ENCODE measurements at regions not wholly inside any gene's neighbourhood (a gene's known extent, or its start where the extent isn't known, plus 50 kb on each side); places are given as distances from the start of the nearest gene placed in this dataset.
"Not testable (repeated sequence)": the region's sequence is repeated elsewhere in the genome, so short reads cannot be mapped to it uniquely, and the experiment has no call there.

GRCh38 chr13:59360108-59360507, 803.6 kb downstream of the DIAPH3 start:
- DNase-seq: no peak
- no peak for ATAC-seq

- ATAC-seq: no peak
- no peak for DNase-seq
Measured at GRCh38 chr13:59360916-59361315, 802.8 kb downstream of the DIAPH3 start.

- no peak for ATAC-seq
- DNase-seq: no peak
Measured at GRCh38 chr13:59363313-59363712, 800.4 kb downstream of the DIAPH3 start.

GRCh38 chr13:59363947-59364346, 799.8 kb downstream of the DIAPH3 start:
- ATAC-seq (no peak), DNase-seq (no peak)

GRCh38 chr13:59364641-59365085, 799.1 kb downstream of the DIAPH3 start:
- DNase-seq (no peak), ATAC-seq (no peak)

- no peak for DNase-seq
- ATAC-seq: no peak
Measured at GRCh38 chr13:59367467-59367866, 796.3 kb downstream of the DIAPH3 start.

GRCh38 chr13:59367904-59368303, 795.8 kb downstream of the DIAPH3 start:
- no peak for DNase-seq
- no peak for ATAC-seq

- DNase-seq (no peak), ATAC-seq (no peak)
Measured at GRCh38 chr13:59368693-59369092, 795.0 kb downstream of the DIAPH3 start.

- DNase-seq: no peak
- no peak for ATAC-seq
Measured at GRCh38 chr13:59371229-59371628, 792.5 kb downstream of the DIAPH3 start.

- no peak for ATAC-seq
Measured at GRCh38 chr13:59373341-59373740, 790.4 kb downstream of the DIAPH3 start.

GRCh38 chr13:59374691-59375090, 789.0 kb downstream of the DIAPH3 start:
- DNase-seq: no peak
- no peak for ATAC-seq

More at GRCh38 chr13:59373341-59373740, 790.4 kb downstream of the DIAPH3 start:
- DNase-seq: no peak

- ATAC-seq: no peak
- DNase-seq: no peak
Measured at GRCh38 chr13:59384154-59384553, 779.6 kb downstream of the DIAPH3 start.

- DNase-seq: peak; percentile 43
- peak; percentile 69 for ATAC-seq
Measured at GRCh38 chr13:59391696-59392095, 772.0 kb downstream of the DIAPH3 start.

- DNase-seq (no peak), ATAC-seq (no peak)
Measured at GRCh38 chr13:59392328-59392727, 771.4 kb downstream of the DIAPH3 start.

- ATAC-seq (no peak), DNase-seq (no peak)
Measured at GRCh38 chr13:59394496-59394895, 769.2 kb downstream of the DIAPH3 start.

- DNase-seq: no peak
- ATAC-seq: no peak
Measured at GRCh38 chr13:59398127-59398526, 765.6 kb downstream of the DIAPH3 start.

- ATAC-seq (no peak), DNase-seq (no peak)
Measured at GRCh38 chr13:59398661-59399060, 765.1 kb downstream of the DIAPH3 start.

GRCh38 chr13:59399513-59399912, 764.2 kb downstream of the DIAPH3 start:
- ATAC-seq: no peak

GRCh38 chr13:59404331-59404730, 759.4 kb downstream of the DIAPH3 start:
- DNase-seq (no peak), ATAC-seq (no peak)

More at GRCh38 chr13:59399513-59399912, 764.2 kb downstream of the DIAPH3 start:
- no peak for DNase-seq

- DNase-seq, ATAC-seq: not testable (repeated sequence)
Measured at GRCh38 chr13:59407251-59407650, 756.5 kb downstream of the DIAPH3 start.

GRCh38 chr13:59408738-59409137, 755.0 kb downstream of the DIAPH3 start:
- ATAC-seq: no peak
- no peak for DNase-seq

- no peak for ATAC-seq
- DNase-seq: no peak
Measured at GRCh38 chr13:59409211-59409610, 754.5 kb downstream of the DIAPH3 start.

- no peak for DNase-seq
- ATAC-seq: no peak
Measured at GRCh38 chr13:59409634-59410200, 754.0 kb downstream of the DIAPH3 start.

GRCh38 chr13:59413126-59413525, 750.6 kb downstream of the DIAPH3 start:
- no peak for DNase-seq
- no peak for ATAC-seq

- ATAC-seq (no peak), DNase-seq (no peak)
Measured at GRCh38 chr13:59414006-59414405, 749.7 kb downstream of the DIAPH3 start.

Measured in stimulated activated naive CD8-positive, alpha-beta T cell treated with anti-CD3 and anti-CD28 coated beads, Interleukin-15, Interleukin-2, amounts not matched to agents 100 U/mL and 50 U/mL, for 24 hours (primary cell).